Occipital lobe (tissue), 1 donor: ENCODE measurements at regions not wholly inside any gene's neighbourhood (a gene's known extent, or its start where the extent isn't known, plus 50 kb on each side); places are given as distances from the start of the nearest gene placed in this dataset.
"Not testable (repeated sequence)": the region's sequence is repeated elsewhere in the genome, so short reads cannot be mapped to it uniquely, and the experiment has no call there.

Source experiments
- DNase-seq: peaks from one replicate; lab custom pipeline; 2025; lab: John Stamatoyannopoulos, UW

- DNase-seq: no peak
Measured at GRCh38 chr6:133047706-133048105, 193.5 kb upstream of the EYA4 start.

- no peak for DNase-seq
Measured at GRCh38 chr6:133051240-133051639, 189.9 kb upstream of the EYA4 start.

- DNase-seq: no peak
Measured at GRCh38 chr6:133052465-133052864, 188.7 kb upstream of the EYA4 start.

GRCh38 chr6:133055441-133055966 lies 185.7 kb upstream of the EYA4 start:
- no peak for DNase-seq

GRCh38 chr6:133057352-133057751 lies 183.8 kb upstream of the EYA4 start:
- no peak for DNase-seq

GRCh38 chr6:133062077-133062476 lies 179.1 kb upstream of the EYA4 start:
- no peak for DNase-seq

GRCh38 chr6:133062696-133063306 lies 178.4 kb upstream of the EYA4 start:
- DNase-seq: no peak

GRCh38 chr6:133067960-133068359 lies 173.2 kb upstream of the EYA4 start:
- DNase-seq: no peak

- DNase-seq: no peak
Measured at GRCh38 chr6:133070410-133071043, 170.6 kb upstream of the EYA4 start.

GRCh38 chr6:133079901-133080300 lies 161.3 kb upstream of the EYA4 start:
- DNase-seq: no peak

GRCh38 chr6:133083248-133083967 lies 157.7 kb upstream of the EYA4 start:
- DNase-seq: no peak

- DNase-seq: no peak
Measured at GRCh38 chr6:133085471-133085870, 155.7 kb upstream of the EYA4 start.

GRCh38 chr6:133085896-133086295 lies 155.3 kb upstream of the EYA4 start:
- no peak for DNase-seq

GRCh38 chr6:133088931-133089695 lies 152.0 kb upstream of the EYA4 start:
- no peak for DNase-seq

GRCh38 chr6:133092199-133092598 lies 149.0 kb upstream of the EYA4 start:
- no peak for DNase-seq

- DNase-seq: no peak
Measured at GRCh38 chr6:133092771-133093170, 148.4 kb upstream of the EYA4 start.

- not testable (repeated sequence) for DNase-seq
Measured at GRCh38 chr6:133093211-133093610, 147.9 kb upstream of the EYA4 start.

GRCh38 chr6:133093956-133094355 lies 147.2 kb upstream of the EYA4 start:
- no peak for DNase-seq

- DNase-seq: no peak
Measured at GRCh38 chr6:133097208-133097607, 143.9 kb upstream of the EYA4 start.

- DNase-seq: no peak
Measured at GRCh38 chr6:133099573-133099972, 141.6 kb upstream of the EYA4 start.

GRCh38 chr6:133100865-133101264 lies 140.3 kb upstream of the EYA4 start:
- no peak for DNase-seq

- DNase-seq: no peak
Measured at GRCh38 chr6:133101790-133102189, 139.4 kb upstream of the EYA4 start.
